ENCODE measurements at regions not wholly inside any gene's neighbourhood (a gene's known extent, or its start where the extent isn't known, plus 50 kb on each side); places are given as distances from the start of the nearest gene placed in this dataset.

DNA sequence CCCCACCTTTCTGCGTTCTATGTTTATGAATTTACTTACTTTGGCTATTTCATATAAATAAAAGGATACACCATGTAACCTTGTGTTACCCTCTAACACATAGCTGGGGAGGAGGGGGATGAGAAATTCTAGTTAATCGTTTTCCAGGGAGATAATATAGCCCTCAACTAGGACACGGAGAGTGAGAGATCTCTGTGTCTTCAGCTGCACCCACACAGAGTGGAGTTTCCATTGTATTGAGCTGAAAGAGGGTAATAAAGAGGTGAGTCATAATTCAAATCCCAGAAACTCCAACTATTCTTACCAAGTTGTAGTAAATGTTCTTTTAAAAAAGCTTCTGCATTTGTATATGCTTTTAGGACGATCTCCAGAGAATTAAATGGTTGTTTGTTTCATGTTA, 110.1 kb upstream of the SULT1C3 start:
- 32 to 39% methylated on average over 4 of the region's 4 CpGs for WGBS, 2 donors
- Histone ChIP-seq H3K36me3 (no peaks in the 10 kb centered on the region), H3K4me1 (no peaks in the 10 kb centered on the region), H3K27ac (no peak overlapping the region), H3K4me3 (no peak overlapping the region), H3K27me3 (no peaks in the 10 kb centered on the region), H3K9me3 (no peaks in the 10 kb centered on the region)
- intact Hi-C loops (cut with DNase I) = no loop called here
- TF ChIP-seq POLR2A (IDR thresholded peaks at IDR 0.05) = no peak
- TF ChIP-seq, protein P1, sequence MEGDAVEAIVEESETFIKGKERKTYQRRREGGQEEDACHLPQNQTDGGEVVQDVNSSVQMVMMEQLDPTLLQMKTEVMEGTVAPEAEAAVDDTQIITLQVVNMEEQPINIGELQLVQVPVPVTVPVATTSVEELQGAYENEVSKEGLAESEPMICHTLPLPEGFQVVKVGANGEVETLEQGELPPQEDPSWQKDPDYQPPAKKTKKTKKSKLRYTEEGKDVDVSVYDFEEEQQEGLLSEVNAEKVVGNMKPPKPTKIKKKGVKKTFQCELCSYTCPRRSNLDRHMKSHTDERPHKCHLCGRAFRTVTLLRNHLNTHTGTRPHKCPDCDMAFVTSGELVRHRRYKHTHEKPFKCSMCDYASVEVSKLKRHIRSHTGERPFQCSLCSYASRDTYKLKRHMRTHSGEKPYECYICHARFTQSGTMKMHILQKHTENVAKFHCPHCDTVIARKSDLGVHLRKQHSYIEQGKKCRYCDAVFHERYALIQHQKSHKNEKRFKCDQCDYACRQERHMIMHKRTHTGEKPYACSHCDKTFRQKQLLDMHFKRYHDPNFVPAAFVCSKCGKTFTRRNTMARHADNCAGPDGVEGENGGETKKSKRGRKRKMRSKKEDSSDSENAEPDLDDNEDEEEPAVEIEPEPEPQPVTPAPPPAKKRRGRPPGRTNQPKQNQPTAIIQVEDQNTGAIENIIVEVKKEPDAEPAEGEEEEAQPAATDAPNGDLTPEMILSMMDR (IDR thresholded peaks at IDR 0.05) = no peak
- DNase-seq = no peak

DNA sequence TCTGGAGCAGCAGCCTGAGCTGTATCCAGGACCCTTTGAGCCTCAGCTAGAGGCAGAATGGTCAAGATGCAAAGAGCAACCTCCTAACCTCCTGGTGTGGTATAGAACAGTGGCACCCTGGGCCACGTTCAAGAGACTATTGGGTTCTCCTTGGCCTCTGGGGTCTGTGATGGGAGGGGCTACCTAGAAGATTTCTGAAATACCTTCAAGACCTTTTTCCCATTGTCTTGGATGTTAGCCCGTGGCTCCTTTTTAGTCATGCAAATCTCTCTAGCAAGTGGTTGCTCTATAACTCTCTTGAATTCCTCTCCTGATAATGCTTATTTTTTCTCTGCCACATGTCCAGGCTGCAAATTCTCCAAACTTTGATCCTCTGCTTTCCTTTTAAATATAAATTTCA, 106.3 kb upstream of the SULT1C3 start:
- TF ChIP-seq, protein P1 (IDR thresholded peaks at IDR 0.05) = no peak
- TF ChIP-seq POLR2A (IDR thresholded peaks at IDR 0.05) = no peak
- Histone ChIP-seq H3K27me3 (no peaks in the 10 kb centered on the region), H3K4me1 (no peaks in the 10 kb centered on the region), H3K36me3 (no peaks in the 10 kb centered on the region), H3K4me3 (no peak overlapping the region), H3K27ac (no peak overlapping the region), H3K9me3 (no peaks in the 10 kb centered on the region)
- WGBS, 2 donors = 58% methylated on average over 2 of the region's 2 CpGs
- intact Hi-C loops (cut with DNase I) = no loop called here
- DNase-seq = no peak

DNA sequence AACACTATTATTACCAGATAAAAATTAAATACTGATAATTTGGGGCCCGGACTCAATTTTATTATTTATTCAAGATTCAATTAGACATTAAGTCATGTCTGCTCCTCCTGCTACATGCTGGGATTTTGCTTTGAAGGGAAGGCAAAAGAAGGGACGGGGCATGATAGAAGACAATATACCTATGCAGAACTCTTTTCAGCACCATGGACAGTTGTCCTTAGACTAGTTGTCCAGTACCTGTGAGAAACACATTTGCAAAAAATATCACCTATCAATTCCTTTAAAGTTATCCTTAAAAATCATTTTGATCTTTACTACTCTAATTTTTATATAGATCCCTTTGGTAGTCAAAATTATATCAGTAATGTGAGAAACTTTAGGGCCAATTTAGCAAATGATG, 100.2 kb upstream of the SULT1C3 start:
- Histone ChIP-seq H3K4me3 (no peak overlapping the region), H3K27ac (no peak overlapping the region), H3K36me3 (no peaks in the 10 kb centered on the region), H3K9me3 (no peaks in the 10 kb centered on the region), H3K27me3 (no peaks in the 10 kb centered on the region), H3K4me1 (no peaks in the 10 kb centered on the region)
- no peak for DNase-seq
- WGBS, 2 donors = 31% methylated on average over 2 of the region's 2 CpGs
- TF ChIP-seq POLR2A (IDR thresholded peaks at IDR 0.05) = no peak
- TF ChIP-seq, protein P1 (IDR thresholded peaks at IDR 0.05) = no peak
- intact Hi-C loops (cut with DNase I) = no loop called here

DNA sequence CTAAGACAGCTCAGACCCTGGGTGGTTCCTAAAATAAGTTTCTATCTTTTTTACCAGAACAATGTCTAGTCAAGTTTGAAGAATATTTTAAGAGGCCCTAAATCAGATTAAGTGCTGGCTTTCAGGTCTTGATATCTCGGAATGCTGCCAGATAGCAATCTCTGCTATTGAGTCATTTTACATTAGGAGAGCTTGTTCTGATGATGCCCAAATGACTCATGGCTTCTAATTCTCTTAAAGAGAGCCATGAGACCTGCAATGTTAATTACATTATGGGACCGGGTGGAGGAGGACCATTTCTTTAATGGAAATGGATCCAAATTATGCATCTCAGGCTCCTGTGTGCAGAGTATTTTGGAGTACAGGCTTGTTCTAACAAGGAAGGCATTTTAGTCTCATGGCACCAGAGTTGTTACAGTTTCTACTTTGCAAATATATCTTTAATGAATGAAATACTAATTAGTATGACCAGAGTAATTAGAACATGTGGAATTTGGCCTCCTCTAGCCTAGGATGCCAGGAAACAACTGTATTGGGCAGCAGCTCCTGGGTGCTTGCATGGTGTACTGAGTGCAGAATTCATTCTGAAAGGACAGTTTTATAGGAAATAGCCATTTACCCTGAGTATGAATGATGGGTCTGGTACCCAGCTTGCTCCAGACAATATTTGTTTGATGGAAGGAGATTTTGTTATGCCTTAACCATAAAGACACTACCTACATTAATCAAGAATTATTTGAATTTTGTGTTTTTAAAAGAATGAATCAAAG, 94.0 kb upstream of the SULT1C3 start:
- DNase-seq = no peak
- H3K4me3 ChIP-seq = no peak overlapping the region
- TF ChIP-seq POLR2A (IDR thresholded peaks at IDR 0.05) = no peak
- TF ChIP-seq, protein P1 (IDR thresholded peaks at IDR 0.05) = no peak
- H3K9me3 ChIP-seq = no peaks in the 10 kb centered on the region
- H3K36me3 ChIP-seq = no peaks in the 10 kb centered on the region
- WGBS, 2 donors = 42 to 54% methylated on average over 2 of the region's 2 CpGs
- no peaks in the 10 kb centered on the region for H3K4me1 ChIP-seq
- intact Hi-C loops (cut with DNase I) = no loop called here
- no peaks in the 10 kb centered on the region for H3K27me3 ChIP-seq
- H3K27ac ChIP-seq = no peak overlapping the region

DNA sequence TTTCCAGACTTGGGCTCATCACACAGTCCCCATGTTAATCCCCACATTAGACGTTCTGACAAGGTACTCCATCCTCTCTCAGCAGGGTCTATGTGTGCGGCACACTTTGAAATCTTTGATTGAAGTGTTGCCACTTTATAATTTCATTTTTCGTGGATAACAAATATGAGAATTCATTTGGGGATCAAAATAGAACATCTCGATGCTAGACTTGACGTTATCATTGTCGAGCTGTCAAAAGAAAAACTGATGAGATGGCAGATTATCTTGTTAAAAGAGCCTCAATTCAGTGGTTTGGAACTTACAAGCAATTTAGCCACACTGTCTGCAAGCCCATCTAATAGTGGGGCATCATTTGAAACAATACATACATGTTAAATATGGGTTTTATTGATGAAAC, 91.2 kb upstream of the SULT1C3 start:
- TF ChIP-seq POLR2A (IDR thresholded peaks at IDR 0.05) = no peak
- TF ChIP-seq, protein P1 (IDR thresholded peaks at IDR 0.05) = no peak
- no peak overlapping the region for H3K4me3 ChIP-seq
- no peaks in the 10 kb centered on the region for H3K36me3 ChIP-seq
- H3K27me3 ChIP-seq = no peaks in the 10 kb centered on the region
- no peaks in the 10 kb centered on the region for H3K9me3 ChIP-seq
- WGBS, 2 donors = 72 to 77% methylated on average over 6 of the region's 6 CpGs
- no peak overlapping the region for H3K27ac ChIP-seq
- no peaks in the 10 kb centered on the region for H3K4me1 ChIP-seq
- DNase-seq = no peak
- intact Hi-C loops (cut with DNase I) = no loop called here

All from esophagus squamous epithelium (tissue), 5 donors.